ENCODE measurements at regions not wholly inside any gene's neighbourhood (a gene's known extent, or its start where the extent isn't known, plus 50 kb on each side); places are given as distances from the start of the nearest gene placed in this dataset.

- no peak overlapping the region for H3K27ac ChIP-seq
- TF ChIP-seq ZFX (IDR thresholded peaks at IDR 0.05), result no peak
- no peak for TF ChIP-seq CTCF (conservative IDR thresholded peaks at IDR 0.05)
Measured at GRCh38 chr20:51313358-51313827, 229.1 kb downstream of the NFATC2 start.

GRCh38 chr20:51312480-51312783 lies 230.1 kb downstream of the NFATC2 start:
- TF ChIP-seq ZFX (IDR thresholded peaks at IDR 0.05), result no peak
- TF ChIP-seq CTCF (conservative IDR thresholded peaks at IDR 0.05), result no peak
- peak overlapping the region; percentile 40; the same call in 1 of the 2 replicates for H3K27ac ChIP-seq

- TF ChIP-seq ZFX (IDR thresholded peaks at IDR 0.05), result no peak
- no peak for TF ChIP-seq CTCF (conservative IDR thresholded peaks at IDR 0.05)
- peak overlapping the region; percentile 40; the same call in 1 of the 2 replicates for H3K27ac ChIP-seq
Measured at GRCh38 chr20:51311636-51312479, 230.7 kb downstream of the NFATC2 start.

- no peak for TF ChIP-seq ZFX (IDR thresholded peaks at IDR 0.05)
- TF ChIP-seq CTCF (conservative IDR thresholded peaks at IDR 0.05), result no peak
- no peak overlapping the region for H3K27ac ChIP-seq
Measured at GRCh38 chr20:51310216-51310615, 232.3 kb downstream of the NFATC2 start.

GRCh38 chr20:51309128-51309527 lies 233.4 kb downstream of the NFATC2 start:
- TF ChIP-seq ZFX (IDR thresholded peaks at IDR 0.05), result no peak
- TF ChIP-seq CTCF (conservative IDR thresholded peaks at IDR 0.05), result no peak
- no peak overlapping the region for H3K27ac ChIP-seq

- peak; percentile 95 for TF ChIP-seq CTCF (conservative IDR thresholded peaks at IDR 0.05)
- TF ChIP-seq ZFX (IDR thresholded peaks at IDR 0.05), result no peak
- H3K27ac ChIP-seq, result no peak overlapping the region
Measured at GRCh38 chr20:51306521-51307358, 235.8 kb downstream of the NFATC2 start.

GRCh38 chr20:51306081-51306480 lies 236.4 kb downstream of the NFATC2 start:
- no peak overlapping the region for H3K27ac ChIP-seq
- TF ChIP-seq CTCF (conservative IDR thresholded peaks at IDR 0.05) (no peak), ZFX (IDR thresholded peaks at IDR 0.05) (no peak)

Data from C4-2B (cell line).